Suprapubic skin (tissue), 3 donors: ENCODE measurements at regions not wholly inside any gene's neighbourhood (a gene's known extent, or its start where the extent isn't known, plus 50 kb on each side); places are given as distances from the start of the nearest gene placed in this dataset.

ENCODE experiments used
- EP300 ChIP-seq: sonication (generic); formaldehyde crosslinking; IDR thresholded peaks from one replicate; pipeline ENCODE4 v1.6.1; 2017; ENCODE audit warnings: antibody characterized with exemption
- POLR2A ChIP-seq, 2 donors: fragments of 450-650 bp; IDR thresholded peaks; one replicate each; pipeline ENCODE4 v1.6.1; 2017; ENCODE audit warnings: antibody characterized with exemption in 2 of 2, mild to moderate bottlenecking in 2 of 2, moderate library complexity in 2 of 2
- TF ChIP-seq, protein P1 (sequence below), 2 donors: fragments of 200-600 bp in 1 of 2; fragments of 450-650 bp in 1 of 2; sonication (generic) in 1 of 2; IDR thresholded peaks; one replicate each; pipeline ENCODE4 v1.5.1; 2016 to 2019; ENCODE audit warnings: antibody characterized with exemption in 2 of 2, mild to moderate bottlenecking in 1 of 2, moderate library complexity in 1 of 2

DNA sequence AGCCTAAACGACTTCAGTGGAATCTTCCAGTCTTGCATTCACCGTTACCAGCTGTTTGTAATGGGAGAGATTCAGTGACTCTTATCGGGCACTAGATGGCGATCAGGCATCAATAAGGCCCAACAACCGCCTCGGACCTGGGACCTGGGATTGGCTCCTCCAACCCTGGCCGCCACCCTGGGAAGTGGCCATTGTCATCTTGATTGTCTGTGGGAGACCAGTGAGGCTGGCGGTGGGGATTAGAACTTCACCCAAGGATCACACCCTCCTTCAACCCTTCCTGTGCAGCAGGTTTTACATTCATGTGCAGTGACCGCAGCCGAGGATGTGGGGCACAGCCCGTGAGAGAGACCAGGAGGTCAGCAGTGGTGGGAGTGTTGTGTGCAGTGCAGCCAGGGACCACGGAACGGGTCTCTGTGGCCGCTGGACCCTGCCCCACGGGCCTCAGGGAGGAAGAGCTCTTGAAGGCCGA lies 85.3 kb downstream of the SPP2 start:
- TF ChIP-seq POLR2A (IDR thresholded peaks at IDR 0.05) (no peak), EP300 (no peak)
- TF ChIP-seq, protein P1, sequence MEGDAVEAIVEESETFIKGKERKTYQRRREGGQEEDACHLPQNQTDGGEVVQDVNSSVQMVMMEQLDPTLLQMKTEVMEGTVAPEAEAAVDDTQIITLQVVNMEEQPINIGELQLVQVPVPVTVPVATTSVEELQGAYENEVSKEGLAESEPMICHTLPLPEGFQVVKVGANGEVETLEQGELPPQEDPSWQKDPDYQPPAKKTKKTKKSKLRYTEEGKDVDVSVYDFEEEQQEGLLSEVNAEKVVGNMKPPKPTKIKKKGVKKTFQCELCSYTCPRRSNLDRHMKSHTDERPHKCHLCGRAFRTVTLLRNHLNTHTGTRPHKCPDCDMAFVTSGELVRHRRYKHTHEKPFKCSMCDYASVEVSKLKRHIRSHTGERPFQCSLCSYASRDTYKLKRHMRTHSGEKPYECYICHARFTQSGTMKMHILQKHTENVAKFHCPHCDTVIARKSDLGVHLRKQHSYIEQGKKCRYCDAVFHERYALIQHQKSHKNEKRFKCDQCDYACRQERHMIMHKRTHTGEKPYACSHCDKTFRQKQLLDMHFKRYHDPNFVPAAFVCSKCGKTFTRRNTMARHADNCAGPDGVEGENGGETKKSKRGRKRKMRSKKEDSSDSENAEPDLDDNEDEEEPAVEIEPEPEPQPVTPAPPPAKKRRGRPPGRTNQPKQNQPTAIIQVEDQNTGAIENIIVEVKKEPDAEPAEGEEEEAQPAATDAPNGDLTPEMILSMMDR (IDR thresholded peaks at IDR 0.05), result peak; percentile 29 to 70
